ENCODE measurements at regions not wholly inside any gene's neighbourhood (a gene's known extent, or its start where the extent isn't known, plus 50 kb on each side); places are given as distances from the start of the nearest gene placed in this dataset.

- CTCF ChIA-PET, result no interaction called here
- H3K4me2 ChIP-seq, result no peak overlapping the region
- POLR2A ChIA-PET, result no interaction called here
- no peaks in the 10 kb centered on the region for H3K27me3 ChIP-seq (ENCODE audit: insufficient read depth)
- H3K36me3 ChIP-seq (replicated peaks in 1 of 2; ENCODE audit: control insufficient read depth in 1 of 2, insufficient read depth in 2 of 2, low read length in 1 of 2), result no peaks in the 10 kb centered on the region
- H3K4me3 ChIP-seq (ENCODE audit: low read depth in 2 of 2, low read length in 1 of 2), result no peak overlapping the region
- no peaks in the 10 kb centered on the region for H3F3A ChIP-seq (replicated peaks; ENCODE audit: insufficient read depth)
- H4K20me1 ChIP-seq (ENCODE audit: insufficient read depth), result no peaks in the 10 kb centered on the region
- H3K79me2 ChIP-seq (ENCODE audit: insufficient read depth), result no peaks in the 10 kb centered on the region
- H3K9ac ChIP-seq, result no peak overlapping the region
- TF ChIP-seq GABPA (IDR thresholded peaks at IDR 0.05; ENCODE audit: low read depth), result no peak
- TF ChIP-seq CHD2 (IDR thresholded peaks at IDR 0.05; ENCODE audit: low read length, partially characterized antibody), result no peak
- TF ChIP-seq TEAD4 (IDR thresholded peaks at IDR 0.05; ENCODE audit: borderline replicate concordance, insufficient read depth), result no peak
- TF ChIP-seq FOXJ3 (CRISPR knock-in tag; IDR thresholded peaks at IDR 0.05), result no peak
- TF ChIP-seq NRF1 (IDR thresholded peaks at IDR 0.05; ENCODE audit: low read depth, low read length), result no peak
- no peak for TF ChIP-seq PBX3 (IDR thresholded peaks at IDR 0.05)
- no peak for TF ChIP-seq ZBTB33 (IDR thresholded peaks at IDR 0.05; ENCODE audit: borderline replicate concordance, low read depth)
- no peak for TF ChIP-seq SIN3A (IDR thresholded peaks at IDR 0.05; ENCODE audit: borderline replicate concordance, low read depth, low read length)
- no peak for TF ChIP-seq TCF12 (IDR thresholded peaks at IDR 0.05)
- no peak for TF ChIP-seq EZH2phosphoT487 (IDR thresholded peaks at IDR 0.05; ENCODE audit: borderline replicate concordance, low read depth)
- no peak for TF ChIP-seq JUND (IDR thresholded peaks at IDR 0.05)
- TF ChIP-seq USF2 (IDR thresholded peaks at IDR 0.05; ENCODE audit: borderline replicate concordance, low read depth, low read length), result no peak
- no peak for TF ChIP-seq ELF1 (IDR thresholded peaks at IDR 0.05)
- TF ChIP-seq RFX5 (IDR thresholded peaks at IDR 0.05; ENCODE audit: low read length), result no peak
- TF ChIP-seq FOSL2 (IDR thresholded peaks at IDR 0.05; ENCODE audit: borderline replicate concordance, low read depth), result no peak
- TF ChIP-seq MXI1 (IDR thresholded peaks at IDR 0.05; ENCODE audit: low read depth, low read length), result no peak
- no peak overlapping the region for H2AFZ ChIP-seq (ENCODE audit: low read depth)
- no peak overlapping the region for H3K27ac ChIP-seq (ENCODE audit: low read depth in 2 of 2, low read length in 1 of 2)
- DNase-seq, result no peak
- H3K9me2 ChIP-seq, result no peaks in the 10 kb centered on the region
- no peaks in the 10 kb centered on the region for H3K4me1 ChIP-seq (ENCODE audit: control insufficient read depth in 1 of 2, insufficient read depth in 2 of 2, low read depth in 1 of 2, low read length in 1 of 2)
- no peaks in the 10 kb centered on the region for H3K9me3 ChIP-seq
Observed at GRCh38 chr13:19324325-19324724, 142.7 kb upstream of the TUBA3C start.

GRCh38 chr13:19321222-19321621 lies 139.6 kb upstream of the TUBA3C start:
- CTCF ChIA-PET, result no interaction called here
- Histone ChIP-seq H3K9me3 (no peaks in the 10 kb centered on the region), H3K36me3 (replicated peaks in 1 of 2; ENCODE audit: control insufficient read depth in 1 of 2, insufficient read depth in 2 of 2, low read length in 1 of 2) (no peaks in the 10 kb centered on the region), H3K9ac (no peak overlapping the region), H4K20me1 (ENCODE audit: insufficient read depth) (no peaks in the 10 kb centered on the region), H3K4me1 (ENCODE audit: control insufficient read depth in 1 of 2, insufficient read depth in 2 of 2, low read depth in 1 of 2, low read length in 1 of 2) (no peaks in the 10 kb centered on the region), H3K4me3 (ENCODE audit: low read depth in 2 of 2, low read length in 1 of 2) (no peak overlapping the region), H3F3A (replicated peaks; ENCODE audit: insufficient read depth) (no peaks in the 10 kb centered on the region), H3K27ac (ENCODE audit: low read depth in 2 of 2, low read length in 1 of 2) (no peak overlapping the region), H3K79me2 (ENCODE audit: insufficient read depth) (no peaks in the 10 kb centered on the region), H3K9me2 (no peaks in the 10 kb centered on the region), H3K4me2 (no peak overlapping the region), H2AFZ (ENCODE audit: low read depth) (no peak overlapping the region), H3K27me3 (ENCODE audit: insufficient read depth) (no peaks in the 10 kb centered on the region)
- DNase-seq, result no peak
- TF ChIP-seq TEAD4 (IDR thresholded peaks at IDR 0.05; ENCODE audit: borderline replicate concordance, insufficient read depth), result no peak
- no peak for TF ChIP-seq TCF12 (IDR thresholded peaks at IDR 0.05)
- no peak for TF ChIP-seq POLR2AphosphoS5 (IDR thresholded peaks at IDR 0.05; ENCODE audit: low read depth, low read length)
- TF ChIP-seq NFIC (IDR thresholded peaks at IDR 0.05; ENCODE audit: borderline replicate concordance), result no peak
- no peak for TF ChIP-seq SMC3 (IDR thresholded peaks at IDR 0.05; ENCODE audit: low read depth, low read length)
- no peak for TF ChIP-seq RFX5 (IDR thresholded peaks at IDR 0.05; ENCODE audit: low read length)
- no peak for TF ChIP-seq FOSL2 (IDR thresholded peaks at IDR 0.05; ENCODE audit: borderline replicate concordance, low read depth)
- TF ChIP-seq SIN3A (IDR thresholded peaks at IDR 0.05; ENCODE audit: borderline replicate concordance, low read depth, low read length), result no peak
- TF ChIP-seq REST (IDR thresholded peaks at IDR 0.05; ENCODE audit: low read depth, low read length), result no peak
- no peak for TF ChIP-seq EP300 (IDR thresholded peaks at IDR 0.05; ENCODE audit: borderline replicate concordance in 1 of 2, low read depth in 1 of 2, low read length in 1 of 2)
- POLR2A ChIA-PET, result no interaction called here
- WGBS (ENCODE audit: low lambda C conversion rate), result 2% methylated on average over 3 of the region's 3 CpGs

Data from SK-N-SH (cell line).